Fibroblast of the aortic adventitia (primary cell): ENCODE measurements at regions not wholly inside any gene's neighbourhood (a gene's known extent, or its start where the extent isn't known, plus 50 kb on each side); places are given as distances from the start of the nearest gene placed in this dataset.

Experiments used
- DNase-seq: peaks from one replicate; pipeline ENCODE4 v3.0.0-alpha.2; 2010; ENCODE audit warnings: low read depth
- H3K4me3 ChIP-seq: 2 replicates; pipeline ENCODE4 v1.5.1; 2011; ENCODE audit warnings: low read depth, mild to moderate bottlenecking, control low read depth, low read length, moderate library complexity
- TF ChIP-seq, protein P1 (sequence below): IDR thresholded peaks from 2 replicates; pipeline ENCODE4 v1.5.1; 2011; ENCODE audit warnings: mild to moderate bottlenecking, low read length, control low read depth, inconsistent platforms; ENCODE audit not compliant: insufficient read depth

DNA sequence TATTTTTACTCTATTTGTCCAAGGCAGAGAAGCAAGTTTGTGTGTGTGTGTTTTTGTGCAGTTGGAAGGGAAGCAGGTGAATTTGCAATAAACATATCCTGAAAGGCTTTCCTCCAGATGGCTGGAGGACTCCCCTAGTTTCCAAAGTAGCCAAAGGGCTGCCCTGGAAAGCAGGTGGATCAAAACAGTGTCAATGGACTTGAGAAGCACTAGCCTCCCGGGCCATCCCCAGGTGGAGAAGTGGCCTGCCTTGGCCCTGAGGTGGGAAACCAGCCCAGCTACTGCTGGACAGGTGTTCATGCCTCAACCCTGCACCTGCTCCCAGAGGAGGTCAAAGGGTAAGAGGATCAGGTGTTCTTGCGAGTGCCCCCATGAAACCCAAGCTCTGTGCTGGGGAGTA is 1046.9 kb downstream of the VRK1 start:
- DNase-seq, result no peak
- H3K4me3 ChIP-seq, result no peak overlapping the region
- TF ChIP-seq, protein P1, sequence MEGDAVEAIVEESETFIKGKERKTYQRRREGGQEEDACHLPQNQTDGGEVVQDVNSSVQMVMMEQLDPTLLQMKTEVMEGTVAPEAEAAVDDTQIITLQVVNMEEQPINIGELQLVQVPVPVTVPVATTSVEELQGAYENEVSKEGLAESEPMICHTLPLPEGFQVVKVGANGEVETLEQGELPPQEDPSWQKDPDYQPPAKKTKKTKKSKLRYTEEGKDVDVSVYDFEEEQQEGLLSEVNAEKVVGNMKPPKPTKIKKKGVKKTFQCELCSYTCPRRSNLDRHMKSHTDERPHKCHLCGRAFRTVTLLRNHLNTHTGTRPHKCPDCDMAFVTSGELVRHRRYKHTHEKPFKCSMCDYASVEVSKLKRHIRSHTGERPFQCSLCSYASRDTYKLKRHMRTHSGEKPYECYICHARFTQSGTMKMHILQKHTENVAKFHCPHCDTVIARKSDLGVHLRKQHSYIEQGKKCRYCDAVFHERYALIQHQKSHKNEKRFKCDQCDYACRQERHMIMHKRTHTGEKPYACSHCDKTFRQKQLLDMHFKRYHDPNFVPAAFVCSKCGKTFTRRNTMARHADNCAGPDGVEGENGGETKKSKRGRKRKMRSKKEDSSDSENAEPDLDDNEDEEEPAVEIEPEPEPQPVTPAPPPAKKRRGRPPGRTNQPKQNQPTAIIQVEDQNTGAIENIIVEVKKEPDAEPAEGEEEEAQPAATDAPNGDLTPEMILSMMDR, result no peak

DNA sequence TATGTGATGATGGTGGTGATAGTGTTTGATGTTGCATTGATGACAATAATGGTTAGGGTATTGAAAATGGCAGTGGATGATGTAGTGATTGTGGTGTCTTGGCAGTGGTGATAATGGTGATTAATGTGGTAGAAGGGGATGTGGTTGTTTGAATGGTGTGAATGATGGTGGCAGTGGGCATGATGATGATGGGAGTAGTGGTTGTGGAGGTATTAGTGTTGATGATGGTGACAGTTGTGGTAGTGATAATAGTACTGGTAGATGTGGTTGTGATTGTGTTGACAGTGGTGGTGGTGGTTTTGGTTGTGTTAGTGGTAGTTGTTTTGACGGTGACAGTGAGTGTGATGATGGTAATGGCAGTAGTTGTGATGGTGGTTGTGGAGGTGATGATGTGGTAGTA is 1049.0 kb downstream of the VRK1 start:
- TF ChIP-seq, protein P1, result no peak
- no peak overlapping the region for H3K4me3 ChIP-seq
- no peak for DNase-seq

DNA sequence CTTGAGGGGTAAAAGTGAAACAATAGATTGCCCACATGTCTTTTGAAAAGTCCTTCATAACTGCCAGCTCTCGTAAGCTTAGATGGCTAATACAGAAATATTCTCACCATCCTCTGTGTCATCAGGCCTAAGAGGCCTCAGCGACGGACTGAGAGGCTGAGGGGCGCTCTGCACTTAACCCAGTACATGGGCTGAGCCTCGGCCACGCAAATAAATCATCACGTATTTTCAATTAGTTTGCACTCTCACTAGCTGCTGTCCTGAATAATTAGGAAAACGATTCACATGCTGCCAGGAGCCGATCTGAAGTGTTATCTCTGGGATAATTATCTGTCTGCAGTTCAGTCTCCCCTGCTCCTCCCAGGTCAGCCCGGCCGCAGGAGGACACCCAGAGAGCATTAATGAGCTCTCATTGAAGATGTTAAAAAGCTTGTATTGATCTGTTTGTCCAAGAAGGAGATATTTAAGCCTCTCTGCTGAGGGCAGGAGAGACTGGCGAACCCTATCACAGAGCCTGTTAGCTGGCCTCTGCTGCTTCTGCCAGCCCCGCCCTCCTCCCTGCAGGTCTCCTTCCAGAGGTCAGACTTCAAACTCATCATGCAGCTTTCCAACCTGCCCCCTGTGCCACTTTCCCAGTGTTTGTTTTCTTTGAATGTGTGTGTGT is 1051.3 kb downstream of the VRK1 start:
- TF ChIP-seq, protein P1, result no peak
- no peak for DNase-seq
- no peak overlapping the region for H3K4me3 ChIP-seq

DNA sequence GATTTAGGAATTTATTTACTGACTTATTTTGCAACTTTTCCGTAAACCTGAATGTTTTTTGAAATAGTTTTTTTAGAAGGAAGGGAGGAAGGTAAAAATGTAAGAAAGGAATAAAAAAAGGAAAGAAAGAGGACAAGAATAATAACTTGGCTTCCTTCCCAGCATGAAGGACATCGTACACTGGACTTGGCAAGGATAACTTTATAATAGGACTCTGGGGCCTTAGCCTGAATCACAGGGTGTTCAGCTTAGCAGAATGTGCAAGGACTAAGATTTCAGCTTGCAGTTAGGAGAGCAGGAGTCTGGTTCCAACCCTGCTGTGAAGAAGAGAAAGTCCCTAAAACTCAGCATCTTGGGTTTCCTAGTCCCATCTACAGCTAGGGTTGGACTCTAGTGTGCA is 1053.3 kb downstream of the VRK1 start:
- no peak for DNase-seq
- TF ChIP-seq, protein P1, result no peak
- H3K4me3 ChIP-seq, result no peak overlapping the region

DNA sequence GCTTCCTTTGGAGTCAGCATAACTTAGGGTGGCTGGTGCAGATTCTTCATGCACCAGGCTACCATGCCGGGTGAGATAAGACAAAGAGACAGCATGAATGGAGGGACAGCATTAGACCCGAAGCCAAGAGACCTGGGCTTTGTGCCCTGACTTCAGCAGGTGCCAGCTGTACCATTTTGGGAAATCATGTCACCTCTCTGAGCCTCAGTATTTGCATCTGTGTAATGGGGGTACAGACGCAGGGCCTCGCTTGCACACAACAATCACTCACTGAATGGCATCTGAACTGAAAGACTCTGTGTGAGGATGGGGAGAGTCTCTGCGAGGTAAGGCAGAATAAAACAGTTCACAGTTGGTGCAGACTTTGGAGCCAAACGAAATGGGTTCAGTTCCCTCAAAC is 1053.7 kb downstream of the VRK1 start:
- no peak for DNase-seq
- H3K4me3 ChIP-seq, result no peak overlapping the region
- TF ChIP-seq, protein P1, result no peak

DNA sequence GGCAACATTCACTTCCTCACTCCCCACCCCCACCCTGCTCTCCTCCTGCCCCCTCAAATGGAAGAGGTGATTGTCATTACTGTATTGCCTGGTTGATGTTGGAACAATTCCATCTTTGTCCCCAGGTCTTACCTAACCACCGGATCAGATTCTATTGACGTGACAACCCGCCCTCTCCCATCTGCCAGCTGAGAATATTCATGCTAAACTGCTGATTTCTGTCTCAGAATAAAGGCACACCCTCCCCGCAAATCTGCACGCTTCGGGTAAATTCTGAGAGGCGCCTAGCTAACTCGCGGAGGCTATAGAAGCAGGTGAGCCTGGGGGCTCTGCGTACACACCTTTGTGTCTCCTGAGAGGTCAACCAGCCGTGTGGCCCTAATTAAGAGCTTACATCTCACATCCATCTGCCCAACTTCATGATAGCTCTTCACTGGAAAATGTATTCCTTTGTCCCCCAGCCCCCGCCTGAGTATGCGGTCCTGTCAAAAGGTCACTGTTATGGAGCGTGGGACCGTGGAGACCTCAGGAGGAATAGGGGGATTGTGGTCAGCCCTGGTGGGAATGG is 1054.3 kb downstream of the VRK1 start:
- H3K4me3 ChIP-seq, result no peak overlapping the region
- DNase-seq, result no peak
- TF ChIP-seq, protein P1, result no peak

DNA sequence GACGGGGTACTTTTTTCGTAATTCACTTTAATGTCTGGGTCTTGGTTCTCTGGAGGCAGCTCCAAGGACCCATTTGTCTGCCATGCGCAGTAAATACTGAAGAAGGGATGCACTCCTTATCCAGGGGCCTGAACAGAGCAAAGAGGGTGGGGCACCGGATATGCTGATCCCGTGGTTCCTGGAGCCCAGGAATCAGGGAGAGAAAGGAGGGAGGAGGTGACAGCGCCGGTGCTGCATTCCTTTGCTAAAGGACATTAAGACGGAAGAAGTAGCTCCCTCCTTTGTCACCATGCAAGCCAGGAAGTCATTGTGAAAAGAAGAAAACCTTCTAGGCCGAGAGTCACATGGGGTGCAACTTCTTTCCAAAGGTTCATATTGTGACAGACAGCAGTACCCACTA is 1057.7 kb downstream of the VRK1 start:
- no peak for DNase-seq
- H3K4me3 ChIP-seq, result no peak overlapping the region
- TF ChIP-seq, protein P1, result no peak
